SK-N-SH (cell line): ENCODE measurements at regions not wholly inside any gene's neighbourhood (a gene's known extent, or its start where the extent isn't known, plus 50 kb on each side); places are given as distances from the start of the nearest gene placed in this dataset.

Source experiments
- FOXM1 ChIP-seq: IDR thresholded peaks from 2 replicates; pipeline ENCODE4 v1.4.0; 2012; ENCODE audit warnings: low read depth, mild to moderate bottlenecking
- JUND ChIP-seq: IDR thresholded peaks from 2 replicates; pipeline ENCODE4 v1.4.0; 2012
- TF ChIP-seq, protein P1 (sequence below): fragments of 200-600 bp; sonication (generic); IDR thresholded peaks from 2 replicates; pipeline ENCODE4 v1.6.1; 2017; ENCODE audit warnings: antibody characterized with exemption, mild to moderate bottlenecking, moderate library complexity
- TF ChIP-seq, protein P2 (sequence below): IDR thresholded peaks from 2 replicates; pipeline ENCODE4 v1.4.0; 2012; ENCODE audit warnings: low read depth, borderline replicate concordance

DNA sequence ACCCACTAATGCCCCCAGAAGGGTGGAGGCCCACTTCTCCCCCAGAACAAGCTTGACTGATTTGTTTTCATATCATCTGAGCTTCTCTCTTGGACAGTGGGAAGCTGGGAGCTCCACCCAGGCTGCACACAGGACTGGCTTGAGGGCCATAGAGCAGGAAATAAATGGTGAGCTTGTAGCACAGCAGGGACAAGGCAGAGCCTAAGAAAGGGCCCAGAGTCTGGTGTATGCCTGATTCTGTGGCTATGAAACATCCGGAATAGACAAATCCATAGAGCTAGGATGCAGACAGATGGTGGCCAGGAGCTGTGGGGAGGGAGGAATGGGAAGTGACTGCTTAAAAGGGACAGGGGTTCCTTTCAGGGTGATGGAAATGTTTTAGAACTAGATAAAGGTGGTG, 79.0 kb downstream of the ARL6IP4 start:
- TF ChIP-seq, protein P1, sequence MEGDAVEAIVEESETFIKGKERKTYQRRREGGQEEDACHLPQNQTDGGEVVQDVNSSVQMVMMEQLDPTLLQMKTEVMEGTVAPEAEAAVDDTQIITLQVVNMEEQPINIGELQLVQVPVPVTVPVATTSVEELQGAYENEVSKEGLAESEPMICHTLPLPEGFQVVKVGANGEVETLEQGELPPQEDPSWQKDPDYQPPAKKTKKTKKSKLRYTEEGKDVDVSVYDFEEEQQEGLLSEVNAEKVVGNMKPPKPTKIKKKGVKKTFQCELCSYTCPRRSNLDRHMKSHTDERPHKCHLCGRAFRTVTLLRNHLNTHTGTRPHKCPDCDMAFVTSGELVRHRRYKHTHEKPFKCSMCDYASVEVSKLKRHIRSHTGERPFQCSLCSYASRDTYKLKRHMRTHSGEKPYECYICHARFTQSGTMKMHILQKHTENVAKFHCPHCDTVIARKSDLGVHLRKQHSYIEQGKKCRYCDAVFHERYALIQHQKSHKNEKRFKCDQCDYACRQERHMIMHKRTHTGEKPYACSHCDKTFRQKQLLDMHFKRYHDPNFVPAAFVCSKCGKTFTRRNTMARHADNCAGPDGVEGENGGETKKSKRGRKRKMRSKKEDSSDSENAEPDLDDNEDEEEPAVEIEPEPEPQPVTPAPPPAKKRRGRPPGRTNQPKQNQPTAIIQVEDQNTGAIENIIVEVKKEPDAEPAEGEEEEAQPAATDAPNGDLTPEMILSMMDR, result no peak
- TF ChIP-seq JUND, result no peak
- TF ChIP-seq, protein P2, sequence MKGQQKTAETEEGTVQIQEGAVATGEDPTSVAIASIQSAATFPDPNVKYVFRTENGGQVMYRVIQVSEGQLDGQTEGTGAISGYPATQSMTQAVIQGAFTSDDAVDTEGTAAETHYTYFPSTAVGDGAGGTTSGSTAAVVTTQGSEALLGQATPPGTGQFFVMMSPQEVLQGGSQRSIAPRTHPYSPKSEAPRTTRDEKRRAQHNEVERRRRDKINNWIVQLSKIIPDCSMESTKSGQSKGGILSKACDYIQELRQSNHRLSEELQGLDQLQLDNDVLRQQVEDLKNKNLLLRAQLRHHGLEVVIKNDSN, result no peak
- TF ChIP-seq FOXM1, result no peak
